ENCODE measurements at regions not wholly inside any gene's neighbourhood (a gene's known extent, or its start where the extent isn't known, plus 50 kb on each side); places are given as distances from the start of the nearest gene placed in this dataset.
"Not testable (repeated sequence)": the region's sequence is repeated elsewhere in the genome, so short reads cannot be mapped to it uniquely, and the experiment has no call there.

DNA sequence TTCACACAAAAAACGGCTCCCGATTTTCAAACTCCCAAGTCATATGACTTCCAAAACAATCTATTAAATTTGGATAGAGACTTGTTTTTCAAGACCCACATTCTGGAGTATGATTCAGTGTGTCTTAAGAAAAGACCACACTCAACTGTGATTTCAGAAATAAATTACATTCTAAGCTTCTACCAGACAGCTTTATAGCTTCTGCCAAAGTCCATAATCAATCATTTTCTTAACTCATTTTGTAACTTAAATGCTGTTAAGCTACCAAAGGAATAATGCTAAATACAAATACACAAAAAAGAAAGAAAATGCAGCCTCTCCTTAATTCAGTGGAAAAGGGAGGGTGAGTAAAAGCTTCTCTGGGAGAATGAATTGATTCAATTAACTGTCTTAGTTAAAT lies 192.3 kb upstream of the P2RY1 start:
- H3K4me3 ChIP-seq (ENCODE audit: low read depth, low read length) = no peak overlapping the region
- no peak for DNase-seq (ENCODE audit: low read depth)
- in situ Hi-C loops (cut with HindIII; ENCODE audit: low sequenced_read_pairs) = no loop called here
- no peak for TF ChIP-seq CTCF (IDR thresholded peaks at IDR 0.05; ENCODE audit: low read depth, low read length, missing control alignments)

GRCh38 chr3:152644478-152644877 lies 190.5 kb upstream of the P2RY1 start:
- in situ Hi-C loops (cut with HindIII; ENCODE audit: low sequenced_read_pairs) = no loop called here

GRCh38 chr3:152646004-152646403 lies 188.9 kb upstream of the P2RY1 start:
- no peak for TF ChIP-seq CTCF (IDR thresholded peaks at IDR 0.05; ENCODE audit: low read depth, low read length, missing control alignments)
- no peak overlapping the region for H3K4me3 ChIP-seq (ENCODE audit: low read depth, low read length)
- in situ Hi-C loops (cut with HindIII; ENCODE audit: low sequenced_read_pairs) = no loop called here
- DNase-seq (ENCODE audit: low read depth) = no peak

More at GRCh38 chr3:152644478-152644877, 190.5 kb upstream of the P2RY1 start:
- H3K4me3 ChIP-seq (ENCODE audit: low read depth, low read length) = no peak overlapping the region
- TF ChIP-seq CTCF (IDR thresholded peaks at IDR 0.05; ENCODE audit: low read depth, low read length, missing control alignments) = no peak
- no peak for DNase-seq (ENCODE audit: low read depth)

DNA sequence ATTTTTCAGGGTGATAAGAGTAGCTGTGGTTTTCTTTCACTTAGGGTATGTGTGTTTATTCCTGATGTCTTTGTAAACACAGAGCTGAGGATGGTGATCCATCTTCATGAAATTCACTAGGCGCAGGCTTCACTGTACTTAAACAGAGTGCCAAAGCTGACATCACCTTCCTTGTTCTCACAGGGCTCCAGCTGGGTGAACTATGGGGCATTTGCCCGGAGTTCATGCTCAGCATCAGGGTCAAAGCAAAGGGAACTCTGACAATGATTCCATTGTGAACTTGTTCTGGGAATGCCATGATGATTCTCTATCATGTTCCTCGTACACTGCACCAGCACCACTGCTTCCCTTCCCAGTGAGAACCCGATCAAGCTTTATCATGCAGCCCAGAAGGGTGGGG lies 184.8 kb upstream of the P2RY1 start:
- in situ Hi-C loops (cut with HindIII; ENCODE audit: low sequenced_read_pairs) = no loop called here
- TF ChIP-seq CTCF (IDR thresholded peaks at IDR 0.05; ENCODE audit: low read depth, low read length, missing control alignments) = no peak
- no peak for DNase-seq (ENCODE audit: low read depth)
- H3K4me3 ChIP-seq (ENCODE audit: low read depth, low read length) = no peak overlapping the region

- H3K4me3 ChIP-seq (ENCODE audit: low read depth, low read length); DNase-seq (ENCODE audit: low read depth); in situ Hi-C loops (cut with HindIII; ENCODE audit: low sequenced_read_pairs): not testable (repeated sequence)
Measured at GRCh38 chr3:152650923-152651322, 184.0 kb upstream of the P2RY1 start.

DNA sequence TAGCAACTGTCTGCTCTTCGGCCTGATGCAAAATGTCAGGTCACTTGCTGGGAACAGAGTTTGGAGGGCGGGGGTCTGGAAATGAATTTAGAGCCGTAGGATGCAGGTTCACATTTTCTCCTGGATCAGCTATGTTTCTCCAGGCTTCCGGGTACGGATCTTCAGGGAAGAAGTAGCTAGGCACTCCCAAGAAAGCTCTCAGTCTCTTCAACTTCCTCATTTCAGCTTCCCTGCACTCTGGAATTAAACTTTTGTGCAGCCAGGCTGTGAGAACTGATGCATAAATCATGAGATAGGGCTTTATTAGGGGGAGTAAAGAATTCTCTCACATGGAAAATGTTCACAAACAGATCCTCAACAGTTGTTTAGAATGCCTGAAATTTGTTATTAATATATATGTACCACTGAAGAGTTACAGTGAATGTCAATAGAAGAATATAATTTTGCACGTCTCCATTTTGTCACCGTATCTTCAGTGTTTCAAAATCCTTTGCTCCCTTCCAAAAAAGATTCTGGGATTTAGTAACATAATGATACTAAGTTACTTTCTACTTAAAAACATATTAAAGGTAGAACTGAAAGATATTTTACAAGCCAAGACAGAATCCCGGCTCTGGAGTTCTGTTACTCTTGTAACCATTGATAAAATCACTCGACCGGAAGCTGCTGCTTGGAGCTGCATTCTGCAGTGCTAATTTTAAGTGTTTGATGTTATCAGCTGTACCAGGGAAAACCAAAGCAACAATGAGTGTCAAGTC lies 178.5 kb upstream of the P2RY1 start:
- no peak for DNase-seq (ENCODE audit: low read depth)
- TF ChIP-seq CTCF (IDR thresholded peaks at IDR 0.05; ENCODE audit: low read depth, low read length, missing control alignments) = no peak
- no peak overlapping the region for H3K4me3 ChIP-seq (ENCODE audit: low read depth, low read length)
- in situ Hi-C loops (cut with HindIII; ENCODE audit: low sequenced_read_pairs) = no loop called here

GRCh38 chr3:152656972-152657355 lies 178.0 kb upstream of the P2RY1 start:
- in situ Hi-C loops (cut with HindIII; ENCODE audit: low sequenced_read_pairs) = no loop called here
- no peak for TF ChIP-seq CTCF (IDR thresholded peaks at IDR 0.05; ENCODE audit: low read depth, low read length, missing control alignments)
- no peak for DNase-seq (ENCODE audit: low read depth)
- no peak overlapping the region for H3K4me3 ChIP-seq (ENCODE audit: low read depth, low read length)
